ENCODE measurements at regions not wholly inside any gene's neighbourhood (a gene's known extent, or its start where the extent isn't known, plus 50 kb on each side); places are given as distances from the start of the nearest gene placed in this dataset.

- no peak for DNase-seq (ENCODE audit: low read depth)
- H3K4me3 ChIP-seq (ENCODE audit: low read depth, low read length), result no peak overlapping the region
- no peak for TF ChIP-seq CTCF (IDR thresholded peaks at IDR 0.05; ENCODE audit: insufficient read depth, low read length)
These were observed 347.5 kb upstream of the SALL3 start for GRCh38 chr18:78632111-78632541.

- H3K4me3 ChIP-seq (ENCODE audit: low read depth, low read length), result no peak overlapping the region
- no peak for DNase-seq (ENCODE audit: low read depth)
- no peak for TF ChIP-seq CTCF (IDR thresholded peaks at IDR 0.05; ENCODE audit: insufficient read depth, low read length)
These were observed 345.4 kb upstream of the SALL3 start for GRCh38 chr18:78634061-78634696.

- no peak for DNase-seq (ENCODE audit: low read depth)
- H3K4me3 ChIP-seq (ENCODE audit: low read depth, low read length), result no peak overlapping the region
- TF ChIP-seq CTCF (IDR thresholded peaks at IDR 0.05; ENCODE audit: insufficient read depth, low read length), result no peak
These were observed 344.4 kb upstream of the SALL3 start for GRCh38 chr18:78635093-78635800.

- DNase-seq (ENCODE audit: low read depth), result no peak
- TF ChIP-seq CTCF (IDR thresholded peaks at IDR 0.05; ENCODE audit: insufficient read depth, low read length), result no peak
These were observed 343.4 kb upstream of the SALL3 start for GRCh38 chr18:78636260-78636659.

GRCh38 chr18:78637442-78638402 is 341.9 kb upstream of the SALL3 start:
- no peak for TF ChIP-seq CTCF (IDR thresholded peaks at IDR 0.05; ENCODE audit: insufficient read depth, low read length)
- no peak for DNase-seq (ENCODE audit: low read depth)
- no peak overlapping the region for H3K4me3 ChIP-seq (ENCODE audit: low read depth, low read length)

More at GRCh38 chr18:78636260-78636659, 343.4 kb upstream of the SALL3 start:
- no peak overlapping the region for H3K4me3 ChIP-seq (ENCODE audit: low read depth, low read length)

- no peak overlapping the region for H3K4me3 ChIP-seq (ENCODE audit: low read depth, low read length)
- no peak for TF ChIP-seq CTCF (IDR thresholded peaks at IDR 0.05; ENCODE audit: insufficient read depth, low read length)
- DNase-seq (ENCODE audit: low read depth), result no peak
These were observed 340.3 kb upstream of the SALL3 start for GRCh38 chr18:78639006-78639950.

Data from fibroblast of the aortic adventitia (primary cell).